ENCODE measurements at regions not wholly inside any gene's neighbourhood (a gene's known extent, or its start where the extent isn't known, plus 50 kb on each side); places are given as distances from the start of the nearest gene placed in this dataset.

DNA sequence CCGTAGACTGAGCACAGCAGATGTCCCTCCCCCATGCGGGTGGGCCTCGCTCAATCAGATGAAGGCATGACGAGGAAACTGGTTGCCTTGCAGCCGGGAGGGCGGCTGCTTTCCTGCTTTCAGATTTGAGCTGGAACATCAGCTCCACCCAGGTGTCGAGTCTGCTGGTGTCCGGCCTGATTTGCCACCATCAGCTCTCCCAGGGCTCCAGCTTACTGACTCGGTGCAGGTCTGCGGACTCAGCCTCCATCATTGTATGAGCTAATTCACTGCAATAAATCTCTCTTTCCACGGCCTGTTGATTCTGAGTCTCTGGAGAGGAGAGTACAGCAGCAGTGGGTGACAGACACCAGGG, 156.2 kb downstream of the KIF26A start:
- H3K27ac ChIP-seq (ENCODE audit: poor library complexity, severe bottlenecking), result no peak overlapping the region
- DNase-seq (ENCODE audit: low spot score) (peak; percentile 50), ATAC-seq (ENCODE audit: low read depth) (no peak)
- TF ChIP-seq, protein P1, sequence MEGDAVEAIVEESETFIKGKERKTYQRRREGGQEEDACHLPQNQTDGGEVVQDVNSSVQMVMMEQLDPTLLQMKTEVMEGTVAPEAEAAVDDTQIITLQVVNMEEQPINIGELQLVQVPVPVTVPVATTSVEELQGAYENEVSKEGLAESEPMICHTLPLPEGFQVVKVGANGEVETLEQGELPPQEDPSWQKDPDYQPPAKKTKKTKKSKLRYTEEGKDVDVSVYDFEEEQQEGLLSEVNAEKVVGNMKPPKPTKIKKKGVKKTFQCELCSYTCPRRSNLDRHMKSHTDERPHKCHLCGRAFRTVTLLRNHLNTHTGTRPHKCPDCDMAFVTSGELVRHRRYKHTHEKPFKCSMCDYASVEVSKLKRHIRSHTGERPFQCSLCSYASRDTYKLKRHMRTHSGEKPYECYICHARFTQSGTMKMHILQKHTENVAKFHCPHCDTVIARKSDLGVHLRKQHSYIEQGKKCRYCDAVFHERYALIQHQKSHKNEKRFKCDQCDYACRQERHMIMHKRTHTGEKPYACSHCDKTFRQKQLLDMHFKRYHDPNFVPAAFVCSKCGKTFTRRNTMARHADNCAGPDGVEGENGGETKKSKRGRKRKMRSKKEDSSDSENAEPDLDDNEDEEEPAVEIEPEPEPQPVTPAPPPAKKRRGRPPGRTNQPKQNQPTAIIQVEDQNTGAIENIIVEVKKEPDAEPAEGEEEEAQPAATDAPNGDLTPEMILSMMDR (IDR thresholded peaks at IDR 0.05; ENCODE audit: poor library complexity, severe bottlenecking), result peak; percentile 4
- peaks cover 10% of the 10 kb centered on the region for H3K27me3 ChIP-seq (ENCODE audit: insufficient read depth, poor library complexity, severe bottlenecking)
- H3K9me3 ChIP-seq (ENCODE audit: severe bottlenecking), result no peaks in the 10 kb centered on the region
- H3K4me1 ChIP-seq (ENCODE audit: insufficient read depth, poor library complexity, severe bottlenecking), result no peaks in the 10 kb centered on the region
- H3K36me3 ChIP-seq (ENCODE audit: low read depth), result no peaks in the 10 kb centered on the region
- H3K4me3 ChIP-seq (ENCODE audit: severe bottlenecking), result no peak overlapping the region

DNA sequence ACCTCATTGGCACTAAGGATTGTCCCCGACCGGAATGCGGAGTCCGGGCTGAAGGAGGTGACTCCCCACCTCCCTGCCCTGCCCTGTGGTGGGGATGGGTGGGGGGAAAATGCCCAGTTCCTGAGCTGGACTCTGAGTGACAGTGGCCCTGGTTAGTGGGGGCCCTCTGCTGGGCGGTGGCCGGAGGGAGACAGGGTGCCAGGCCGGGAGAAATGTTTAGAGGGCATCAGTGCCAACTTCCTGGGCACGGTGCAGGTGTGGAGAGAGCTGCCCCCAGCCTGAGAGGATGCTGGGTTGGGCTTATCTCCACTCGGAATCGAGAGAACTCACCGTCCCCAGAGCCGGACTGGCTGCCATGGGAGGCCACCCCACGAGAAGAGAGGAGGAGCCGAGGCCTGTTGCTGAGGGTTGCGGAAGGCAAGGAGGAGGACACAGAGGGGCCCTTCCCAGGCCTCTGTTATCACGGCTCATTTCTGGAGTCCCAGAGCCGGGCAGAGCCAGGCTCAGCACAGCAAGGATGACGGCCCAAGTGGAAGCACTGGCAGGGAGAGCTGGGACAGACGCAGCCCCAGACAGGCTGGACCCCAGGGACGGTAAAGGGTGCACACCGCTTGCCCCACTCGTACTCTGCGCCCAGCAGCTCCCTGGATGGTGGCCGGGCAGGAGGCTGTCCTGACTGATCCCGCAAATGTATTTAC, 156.7 kb downstream of the KIF26A start:
- TF ChIP-seq, protein P1 (IDR thresholded peaks at IDR 0.05; ENCODE audit: poor library complexity, severe bottlenecking), result no peak
- no peak overlapping the region for H3K4me3 ChIP-seq (ENCODE audit: severe bottlenecking)
- H3K27ac ChIP-seq (ENCODE audit: poor library complexity, severe bottlenecking), result no peak overlapping the region
- H3K27me3 ChIP-seq (ENCODE audit: insufficient read depth, poor library complexity, severe bottlenecking), result peaks cover 10% of the 10 kb centered on the region
- no peaks in the 10 kb centered on the region for H3K4me1 ChIP-seq (ENCODE audit: insufficient read depth, poor library complexity, severe bottlenecking)
- no peak for ATAC-seq (ENCODE audit: low read depth)
- no peaks in the 10 kb centered on the region for H3K9me3 ChIP-seq (ENCODE audit: severe bottlenecking)
- DNase-seq (ENCODE audit: low spot score), result peak; percentile 61
- H3K36me3 ChIP-seq (ENCODE audit: low read depth), result no peaks in the 10 kb centered on the region

DNA sequence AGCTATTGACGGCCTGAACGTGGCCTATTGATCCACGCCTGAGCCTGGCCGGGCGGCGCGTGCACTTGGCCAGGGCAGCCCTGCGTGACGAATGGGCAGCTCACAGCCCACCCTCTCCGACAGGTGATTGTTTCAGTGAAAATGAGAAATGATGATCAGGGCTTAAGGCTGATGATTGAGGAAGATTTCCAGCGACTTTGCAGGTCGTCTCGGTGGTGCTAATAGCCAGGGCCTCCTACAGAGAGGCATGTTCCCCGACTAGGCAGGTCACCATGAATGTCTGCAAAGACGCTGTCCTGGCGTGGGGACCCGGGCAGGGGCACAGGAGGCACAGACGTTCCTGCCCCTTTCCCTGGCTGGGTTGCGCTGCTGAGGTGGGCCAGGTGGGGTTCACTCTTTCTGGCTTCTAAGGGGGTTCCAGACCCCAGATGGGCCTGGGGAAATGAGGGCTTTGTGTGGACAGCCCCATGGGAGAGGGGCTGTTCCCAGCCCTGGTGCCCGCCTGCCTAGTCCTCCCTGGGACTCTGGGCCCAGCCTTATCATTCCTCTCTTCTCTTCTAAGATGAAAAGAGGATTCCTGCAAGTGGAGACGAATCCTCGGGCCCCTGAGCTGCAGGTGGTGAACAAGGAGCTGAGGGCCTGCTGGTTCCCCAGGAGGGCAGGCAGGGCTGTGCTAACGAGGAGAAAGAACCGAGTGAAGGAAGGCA, 157.4 kb downstream of the KIF26A start:
- H3K27me3 ChIP-seq (ENCODE audit: insufficient read depth, poor library complexity, severe bottlenecking), result peaks cover 10% of the 10 kb centered on the region
- H3K9me3 ChIP-seq (ENCODE audit: severe bottlenecking), result no peaks in the 10 kb centered on the region
- H3K4me1 ChIP-seq (ENCODE audit: insufficient read depth, poor library complexity, severe bottlenecking), result no peaks in the 10 kb centered on the region
- no peak for ATAC-seq (ENCODE audit: low read depth)
- no peak overlapping the region for H3K27ac ChIP-seq (ENCODE audit: poor library complexity, severe bottlenecking)
- TF ChIP-seq, protein P1 (IDR thresholded peaks at IDR 0.05; ENCODE audit: poor library complexity, severe bottlenecking), result no peak
- H3K36me3 ChIP-seq (ENCODE audit: low read depth), result no peaks in the 10 kb centered on the region
- H3K4me3 ChIP-seq (ENCODE audit: severe bottlenecking), result no peak overlapping the region
- peak; percentile 54 for DNase-seq (ENCODE audit: low spot score)

DNA sequence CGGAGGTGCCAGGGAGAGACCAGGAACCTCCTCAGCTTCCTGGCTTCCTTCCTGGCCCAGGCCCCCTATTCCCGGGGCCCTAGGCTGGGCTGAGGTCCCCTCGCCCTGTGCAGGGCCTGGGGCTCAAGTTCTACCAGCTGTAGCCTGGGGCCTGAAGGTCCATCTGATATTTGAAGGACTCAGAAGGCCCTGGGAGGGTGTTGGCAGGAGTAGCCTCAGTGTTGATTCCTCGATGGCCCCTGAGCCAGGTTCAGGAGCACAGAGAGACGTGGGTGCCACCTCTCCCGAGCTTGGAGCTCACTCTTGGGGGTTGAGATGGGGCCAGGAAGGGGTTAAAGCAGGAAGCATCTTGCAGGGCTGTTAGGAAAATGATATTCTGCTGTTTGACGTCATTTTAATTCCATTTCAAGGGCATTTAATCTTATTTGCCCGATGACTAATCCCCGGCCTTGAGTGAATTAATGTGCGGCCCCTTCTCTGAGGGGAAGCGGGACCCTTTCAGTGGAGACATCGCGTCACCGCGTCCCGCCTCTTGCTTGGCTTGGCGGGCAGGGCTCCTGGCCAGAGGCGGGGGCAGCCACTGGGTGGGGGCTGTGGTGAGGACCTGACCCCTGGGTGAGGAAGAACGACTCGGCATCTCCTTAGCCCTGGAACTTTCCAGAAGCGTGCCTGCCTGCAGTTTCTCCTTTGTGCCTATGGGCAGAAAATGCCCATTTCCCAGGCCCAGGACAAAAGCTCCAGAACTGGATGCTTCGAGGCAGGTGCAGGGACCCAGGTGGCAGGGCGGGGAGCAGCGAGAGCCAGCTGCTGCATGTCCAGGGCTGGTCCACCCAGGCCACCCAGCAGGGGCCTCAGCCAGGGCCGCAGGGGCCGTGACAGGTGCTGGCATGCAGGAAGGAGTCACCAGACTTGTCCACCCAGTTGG, 158.3 kb downstream of the KIF26A start:
- Histone ChIP-seq H3K27me3 (ENCODE audit: insufficient read depth, poor library complexity, severe bottlenecking) (peaks cover 10% of the 10 kb centered on the region), H3K4me1 (ENCODE audit: insufficient read depth, poor library complexity, severe bottlenecking) (no peaks in the 10 kb centered on the region), H3K9me3 (ENCODE audit: severe bottlenecking) (no peaks in the 10 kb centered on the region), H3K4me3 (ENCODE audit: severe bottlenecking) (no peak overlapping the region), H3K27ac (ENCODE audit: poor library complexity, severe bottlenecking) (no peak overlapping the region), H3K36me3 (ENCODE audit: low read depth) (no peaks in the 10 kb centered on the region)
- ATAC-seq (ENCODE audit: low read depth) (no peak), DNase-seq (ENCODE audit: low spot score) (peak; percentile 61)
- TF ChIP-seq, protein P1 (IDR thresholded peaks at IDR 0.05; ENCODE audit: poor library complexity, severe bottlenecking), result no peak
